ENCODE measurements at regions not wholly inside any gene's neighbourhood (a gene's known extent, or its start where the extent isn't known, plus 50 kb on each side); places are given as distances from the start of the nearest gene placed in this dataset.

DNA sequence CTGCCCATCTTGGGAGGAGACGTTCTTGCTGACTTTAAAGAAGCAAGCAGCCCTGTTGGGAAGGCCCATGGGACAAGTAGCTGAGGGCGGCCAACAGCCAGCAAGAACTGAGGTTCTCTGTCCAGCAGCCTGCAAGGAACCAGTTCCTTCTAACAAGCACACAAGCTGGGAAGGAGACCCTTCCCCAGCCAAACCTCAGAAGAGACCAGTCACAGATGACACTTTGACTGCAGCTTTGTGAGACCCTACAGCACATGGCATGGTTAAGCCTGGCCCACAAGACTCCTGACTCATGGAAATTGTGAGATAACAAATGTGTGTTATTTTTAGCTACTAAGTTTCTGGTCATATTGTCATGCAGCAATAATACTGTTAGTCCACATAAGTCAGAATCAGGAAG is 99.9 kb downstream of the PRLHR start:
- Mint-ChIP-seq H3K27ac (no peak overlapping the region), H3K9me3 (peaks cover 17% of the 10 kb centered on the region), H3K36me3 (peaks cover 14% of the 10 kb centered on the region), H3K27me3 (ENCODE audit: low read depth) (no peaks in the 10 kb centered on the region; the same call in 1 of the 2 replicates), H3K4me1 (peaks cover 11% of the 10 kb centered on the region), H3K4me3 (no peak overlapping the region)
- DNase-seq (ENCODE audit: low spot score): no peak
- ChIA-PET CTCF (interaction anchor here (0.9 to 1.1 kb wide), 2 partner anchors 13 to 69 kb away, joined by 4 to 5 read pairs; no protein-coding TSS in a partner anchor), POLR2A (no interaction called here)
- TF ChIP-seq ZNF232 (CRISPR knock-in tag; IDR thresholded peaks at IDR 0.05) (no peak), RORB (CRISPR knock-in tag; IDR thresholded peaks at IDR 0.05) (no peak), NR1H2 (CRISPR knock-in tag; IDR thresholded peaks at IDR 0.05) (no peak), MYBL2 (CRISPR knock-in tag; IDR thresholded peaks at IDR 0.05) (no peak), HMGA2 (CRISPR knock-in tag; IDR thresholded peaks at IDR 0.05) (no peak), SMAD4 (CRISPR knock-in tag; IDR thresholded peaks at IDR 0.05) (no peak), NFE2L1 (CRISPR knock-in tag; IDR thresholded peaks at IDR 0.05) (no peak), KAT7 (CRISPR knock-in tag; IDR thresholded peaks at IDR 0.05; ENCODE audit: borderline replicate concordance) (no peak), CBFB (CRISPR knock-in tag; IDR thresholded peaks at IDR 0.05; ENCODE audit: low read depth) (no peak), TEAD1 (CRISPR knock-in tag; IDR thresholded peaks at IDR 0.05) (no peak), TEAD4 (CRISPR knock-in tag; IDR thresholded peaks at IDR 0.05) (no peak), EMX1 (CRISPR knock-in tag; IDR thresholded peaks at IDR 0.05) (no peak), NFYB (CRISPR knock-in tag; conservative IDR thresholded peaks at IDR 0.05; ENCODE audit: low read depth) (no peak), ZNF138 (CRISPR knock-in tag; conservative IDR thresholded peaks at IDR 0.05) (no peak)
- TF ChIP-seq, protein P1, sequence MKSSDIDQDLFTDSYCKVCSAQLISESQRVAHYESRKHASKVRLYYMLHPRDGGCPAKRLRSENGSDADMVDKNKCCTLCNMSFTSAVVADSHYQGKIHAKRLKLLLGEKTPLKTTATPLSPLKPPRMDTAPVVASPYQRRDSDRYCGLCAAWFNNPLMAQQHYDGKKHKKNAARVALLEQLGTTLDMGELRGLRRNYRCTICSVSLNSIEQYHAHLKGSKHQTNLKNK (CRISPR knock-in tag; IDR thresholded peaks at IDR 0.05): no peak
- TF ChIP-seq, protein P2, sequence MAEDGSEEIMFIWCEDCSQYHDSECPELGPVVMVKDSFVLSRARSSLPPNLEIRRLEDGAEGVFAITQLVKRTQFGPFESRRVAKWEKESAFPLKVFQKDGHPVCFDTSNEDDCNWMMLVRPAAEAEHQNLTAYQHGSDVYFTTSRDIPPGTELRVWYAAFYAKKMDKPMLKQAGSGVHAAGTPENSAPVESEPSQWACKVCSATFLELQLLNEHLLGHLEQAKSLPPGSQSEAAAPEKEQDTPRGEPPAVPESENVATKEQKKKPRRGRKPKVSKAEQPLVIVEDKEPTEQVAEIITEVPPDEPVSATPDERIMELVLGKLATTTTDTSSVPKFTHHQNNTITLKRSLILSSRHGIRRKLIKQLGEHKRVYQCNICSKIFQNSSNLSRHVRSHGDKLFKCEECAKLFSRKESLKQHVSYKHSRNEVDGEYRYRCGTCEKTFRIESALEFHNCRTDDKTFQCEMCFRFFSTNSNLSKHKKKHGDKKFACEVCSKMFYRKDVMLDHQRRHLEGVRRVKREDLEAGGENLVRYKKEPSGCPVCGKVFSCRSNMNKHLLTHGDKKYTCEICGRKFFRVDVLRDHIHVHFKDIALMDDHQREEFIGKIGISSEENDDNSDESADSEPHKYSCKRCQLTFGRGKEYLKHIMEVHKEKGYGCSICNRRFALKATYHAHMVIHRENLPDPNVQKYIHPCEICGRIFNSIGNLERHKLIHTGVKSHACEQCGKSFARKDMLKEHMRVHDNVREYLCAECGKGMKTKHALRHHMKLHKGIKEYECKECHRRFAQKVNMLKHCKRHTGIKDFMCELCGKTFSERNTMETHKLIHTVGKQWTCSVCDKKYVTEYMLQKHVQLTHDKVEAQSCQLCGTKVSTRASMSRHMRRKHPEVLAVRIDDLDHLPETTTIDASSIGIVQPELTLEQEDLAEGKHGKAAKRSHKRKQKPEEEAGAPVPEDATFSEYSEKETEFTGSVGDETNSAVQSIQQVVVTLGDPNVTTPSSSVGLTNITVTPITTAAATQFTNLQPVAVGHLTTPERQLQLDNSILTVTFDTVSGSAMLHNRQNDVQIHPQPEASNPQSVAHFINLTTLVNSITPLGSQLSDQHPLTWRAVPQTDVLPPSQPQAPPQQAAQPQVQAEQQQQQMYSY (CRISPR knock-in tag; IDR thresholded peaks at IDR 0.05): no peak
- TF ChIP-seq, protein P3, sequence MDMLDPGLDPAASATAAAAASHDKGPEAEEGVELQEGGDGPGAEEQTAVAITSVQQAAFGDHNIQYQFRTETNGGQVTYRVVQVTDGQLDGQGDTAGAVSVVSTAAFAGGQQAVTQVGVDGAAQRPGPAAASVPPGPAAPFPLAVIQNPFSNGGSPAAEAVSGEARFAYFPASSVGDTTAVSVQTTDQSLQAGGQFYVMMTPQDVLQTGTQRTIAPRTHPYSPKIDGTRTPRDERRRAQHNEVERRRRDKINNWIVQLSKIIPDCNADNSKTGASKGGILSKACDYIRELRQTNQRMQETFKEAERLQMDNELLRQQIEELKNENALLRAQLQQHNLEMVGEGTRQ (CRISPR knock-in tag; IDR thresholded peaks at IDR 0.05): no peak
- TF ChIP-seq, protein P4, sequence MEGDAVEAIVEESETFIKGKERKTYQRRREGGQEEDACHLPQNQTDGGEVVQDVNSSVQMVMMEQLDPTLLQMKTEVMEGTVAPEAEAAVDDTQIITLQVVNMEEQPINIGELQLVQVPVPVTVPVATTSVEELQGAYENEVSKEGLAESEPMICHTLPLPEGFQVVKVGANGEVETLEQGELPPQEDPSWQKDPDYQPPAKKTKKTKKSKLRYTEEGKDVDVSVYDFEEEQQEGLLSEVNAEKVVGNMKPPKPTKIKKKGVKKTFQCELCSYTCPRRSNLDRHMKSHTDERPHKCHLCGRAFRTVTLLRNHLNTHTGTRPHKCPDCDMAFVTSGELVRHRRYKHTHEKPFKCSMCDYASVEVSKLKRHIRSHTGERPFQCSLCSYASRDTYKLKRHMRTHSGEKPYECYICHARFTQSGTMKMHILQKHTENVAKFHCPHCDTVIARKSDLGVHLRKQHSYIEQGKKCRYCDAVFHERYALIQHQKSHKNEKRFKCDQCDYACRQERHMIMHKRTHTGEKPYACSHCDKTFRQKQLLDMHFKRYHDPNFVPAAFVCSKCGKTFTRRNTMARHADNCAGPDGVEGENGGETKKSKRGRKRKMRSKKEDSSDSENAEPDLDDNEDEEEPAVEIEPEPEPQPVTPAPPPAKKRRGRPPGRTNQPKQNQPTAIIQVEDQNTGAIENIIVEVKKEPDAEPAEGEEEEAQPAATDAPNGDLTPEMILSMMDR (IDR thresholded peaks at IDR 0.05): no peak
- TF ChIP-seq, protein P5, sequence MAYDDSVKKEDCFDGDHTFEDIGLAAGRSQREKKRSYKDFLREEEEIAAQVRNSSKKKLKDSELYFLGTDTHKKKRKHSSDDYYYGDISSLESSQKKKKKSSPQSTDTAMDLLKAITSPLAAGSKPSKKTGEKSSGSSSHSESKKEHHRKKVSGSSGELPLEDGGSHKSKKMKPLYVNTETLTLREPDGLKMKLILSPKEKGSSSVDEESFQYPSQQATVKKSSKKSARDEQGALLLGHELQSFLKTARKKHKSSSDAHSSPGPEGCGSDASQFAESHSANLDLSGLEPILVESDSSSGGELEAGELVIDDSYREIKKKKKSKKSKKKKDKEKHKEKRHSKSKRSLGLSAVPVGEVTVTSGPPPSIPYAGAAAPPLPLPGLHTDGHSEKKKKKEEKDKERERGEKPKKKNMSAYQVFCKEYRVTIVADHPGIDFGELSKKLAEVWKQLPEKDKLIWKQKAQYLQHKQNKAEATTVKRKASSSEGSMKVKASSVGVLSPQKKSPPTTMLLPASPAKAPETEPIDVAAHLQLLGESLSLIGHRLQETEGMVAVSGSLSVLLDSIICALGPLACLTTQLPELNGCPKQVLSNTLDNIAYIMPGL (CRISPR knock-in tag; IDR thresholded peaks at IDR 0.05): no peak
- TF ChIP-seq, protein P6, sequence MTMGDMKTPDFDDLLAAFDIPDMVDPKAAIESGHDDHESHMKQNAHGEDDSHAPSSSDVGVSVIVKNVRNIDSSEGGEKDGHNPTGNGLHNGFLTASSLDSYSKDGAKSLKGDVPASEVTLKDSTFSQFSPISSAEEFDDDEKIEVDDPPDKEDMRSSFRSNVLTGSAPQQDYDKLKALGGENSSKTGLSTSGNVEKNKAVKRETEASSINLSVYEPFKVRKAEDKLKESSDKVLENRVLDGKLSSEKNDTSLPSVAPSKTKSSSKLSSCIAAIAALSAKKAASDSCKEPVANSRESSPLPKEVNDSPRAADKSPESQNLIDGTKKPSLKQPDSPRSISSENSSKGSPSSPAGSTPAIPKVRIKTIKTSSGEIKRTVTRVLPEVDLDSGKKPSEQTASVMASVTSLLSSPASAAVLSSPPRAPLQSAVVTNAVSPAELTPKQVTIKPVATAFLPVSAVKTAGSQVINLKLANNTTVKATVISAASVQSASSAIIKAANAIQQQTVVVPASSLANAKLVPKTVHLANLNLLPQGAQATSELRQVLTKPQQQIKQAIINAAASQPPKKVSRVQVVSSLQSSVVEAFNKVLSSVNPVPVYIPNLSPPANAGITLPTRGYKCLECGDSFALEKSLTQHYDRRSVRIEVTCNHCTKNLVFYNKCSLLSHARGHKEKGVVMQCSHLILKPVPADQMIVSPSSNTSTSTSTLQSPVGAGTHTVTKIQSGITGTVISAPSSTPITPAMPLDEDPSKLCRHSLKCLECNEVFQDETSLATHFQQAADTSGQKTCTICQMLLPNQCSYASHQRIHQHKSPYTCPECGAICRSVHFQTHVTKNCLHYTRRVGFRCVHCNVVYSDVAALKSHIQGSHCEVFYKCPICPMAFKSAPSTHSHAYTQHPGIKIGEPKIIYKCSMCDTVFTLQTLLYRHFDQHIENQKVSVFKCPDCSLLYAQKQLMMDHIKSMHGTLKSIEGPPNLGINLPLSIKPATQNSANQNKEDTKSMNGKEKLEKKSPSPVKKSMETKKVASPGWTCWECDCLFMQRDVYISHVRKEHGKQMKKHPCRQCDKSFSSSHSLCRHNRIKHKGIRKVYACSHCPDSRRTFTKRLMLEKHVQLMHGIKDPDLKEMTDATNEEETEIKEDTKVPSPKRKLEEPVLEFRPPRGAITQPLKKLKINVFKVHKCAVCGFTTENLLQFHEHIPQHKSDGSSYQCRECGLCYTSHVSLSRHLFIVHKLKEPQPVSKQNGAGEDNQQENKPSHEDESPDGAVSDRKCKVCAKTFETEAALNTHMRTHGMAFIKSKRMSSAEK (CRISPR knock-in tag; IDR thresholded peaks at IDR 0.05; ENCODE audit: borderline replicate concordance): no peak
- no peak for ATAC-seq
